ENCODE measurements at regions not wholly inside any gene's neighbourhood (a gene's known extent, or its start where the extent isn't known, plus 50 kb on each side); places are given as distances from the start of the nearest gene placed in this dataset.

DNA sequence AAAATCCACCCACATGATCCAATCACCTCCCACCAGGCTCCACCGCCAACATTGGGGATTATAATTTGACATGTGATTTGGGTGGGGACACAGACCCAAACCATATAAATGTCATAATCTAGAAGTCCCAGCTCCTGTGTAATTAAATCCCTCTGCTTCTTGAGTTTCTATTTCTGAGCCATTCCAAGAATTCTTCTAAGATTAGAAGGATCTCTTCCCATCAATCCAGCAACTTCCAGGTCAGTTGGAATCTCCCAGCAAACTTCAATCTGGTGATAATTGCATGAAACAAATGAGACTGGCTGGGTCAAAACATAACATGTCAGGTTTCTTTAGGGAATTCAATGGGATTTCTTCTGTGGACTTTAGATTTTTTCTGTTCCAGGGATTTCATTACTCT is 127.8 kb upstream of the CDH5 start:
- ChIA-PET CTCF (no interaction called here), POLR2A (no interaction called here), RAD21 (ENCODE audit: low non-redundant PET in 1 of 2, low total read pairs in 2 of 2, uncharacterized antibody in 2 of 2, unreplicated experiment in 2 of 2) (no interaction called here)
- no peak overlapping the region for H2AFZ ChIP-seq (ENCODE audit: low read depth, low read length, poor library complexity, severe bottlenecking)
- no TSS peak for BruUV-seq (replicated peaks)
- H3K4me1 ChIP-seq (ENCODE audit: control insufficient read depth in 1 of 2, insufficient read depth in 2 of 2, low read length in 2 of 2): no peaks in the 10 kb centered on the region
- H3K36me3 ChIP-seq (ENCODE audit: control insufficient read depth in 1 of 2, insufficient read depth in 2 of 2, low read length in 2 of 2): no peaks in the 10 kb centered on the region
- no peak overlapping the region for H3K4me2 ChIP-seq (ENCODE audit: low read length)
- H3K9me2 ChIP-seq (ENCODE audit: insufficient read depth): no peaks in the 10 kb centered on the region
- no peak overlapping the region for H3K9ac ChIP-seq (ENCODE audit: low read length)
- no peaks in the 10 kb centered on the region for H3K9me3 ChIP-seq (ENCODE audit: control insufficient read depth in 1 of 2, insufficient read depth in 1 of 2, low read depth in 1 of 2, low read length in 2 of 2)
- no peaks in the 10 kb centered on the region for H4K20me1 ChIP-seq (ENCODE audit: insufficient read depth)
- no peak overlapping the region for H3K27ac ChIP-seq (ENCODE audit: low read depth, low read length)
- ATAC-seq: no peak
- H3K4me3 ChIP-seq (replicated peaks in 1 of 2; ENCODE audit: low read depth in 1 of 2, low read length in 2 of 2): no peak overlapping the region
- no peaks in the 10 kb centered on the region for H3K79me2 ChIP-seq (ENCODE audit: insufficient read depth, low read length)
- intact Hi-C loops (cut with micrococcal nuclease): no loop called here
- peaks cover 44% of the 10 kb centered on the region for H3K27me3 ChIP-seq (ENCODE audit: insufficient read depth, low read length)
- DNase-seq (ENCODE audit: low read depth, low spot score): no peak
- TF ChIP-seq, protein P1, sequence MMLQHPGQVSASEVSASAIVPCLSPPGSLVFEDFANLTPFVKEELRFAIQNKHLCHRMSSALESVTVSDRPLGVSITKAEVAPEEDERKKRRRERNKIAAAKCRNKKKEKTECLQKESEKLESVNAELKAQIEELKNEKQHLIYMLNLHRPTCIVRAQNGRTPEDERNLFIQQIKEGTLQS (IDR thresholded peaks at IDR 0.05): no peak
- TF ChIP-seq SIN3A (IDR thresholded peaks at IDR 0.05; ENCODE audit: low read depth) (no peak), SP1 (IDR thresholded peaks at IDR 0.05; ENCODE audit: low read depth) (no peak)

DNA sequence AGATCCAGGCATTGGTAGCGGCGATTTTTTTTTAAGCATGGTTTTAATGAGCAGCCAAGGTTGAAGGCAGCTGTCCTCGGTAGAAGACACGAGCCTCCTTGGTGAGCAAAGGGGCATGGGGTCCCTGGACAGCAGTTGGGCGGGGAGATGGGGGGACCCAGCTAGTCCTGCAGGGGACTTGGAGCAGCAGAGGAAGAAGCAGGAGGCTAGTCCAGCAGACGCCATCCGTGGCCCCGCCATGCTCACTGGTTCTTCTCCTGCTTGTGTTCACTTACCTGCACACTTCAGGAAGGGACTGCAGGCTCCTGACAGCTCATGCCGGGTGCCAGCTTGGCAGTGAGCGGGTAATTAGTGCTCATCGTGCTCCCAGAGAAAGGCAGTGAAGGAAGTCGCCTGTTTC is 130.2 kb upstream of the CDH5 start:
- Histone ChIP-seq H3K4me1 (ENCODE audit: control insufficient read depth in 1 of 2, insufficient read depth in 2 of 2, low read length in 2 of 2) (no peaks in the 10 kb centered on the region), H2AFZ (ENCODE audit: low read depth, low read length, poor library complexity, severe bottlenecking) (no peak overlapping the region), H3K79me2 (ENCODE audit: insufficient read depth, low read length) (no peaks in the 10 kb centered on the region), H3K27me3 (ENCODE audit: insufficient read depth, low read length) (peaks cover 68% of the 10 kb centered on the region), H3K9me3 (ENCODE audit: control insufficient read depth in 1 of 2, insufficient read depth in 1 of 2, low read depth in 1 of 2, low read length in 2 of 2) (no peaks in the 10 kb centered on the region), H3K36me3 (ENCODE audit: control insufficient read depth in 1 of 2, insufficient read depth in 2 of 2, low read length in 2 of 2) (no peaks in the 10 kb centered on the region), H3K27ac (ENCODE audit: low read depth, low read length) (no peak overlapping the region), H3K9ac (ENCODE audit: low read length) (no peak overlapping the region), H3K4me3 (replicated peaks in 1 of 2; ENCODE audit: low read depth in 1 of 2, low read length in 2 of 2) (no peak overlapping the region), H3K4me2 (ENCODE audit: low read length) (no peak overlapping the region), H3K9me2 (ENCODE audit: insufficient read depth) (no peaks in the 10 kb centered on the region), H4K20me1 (ENCODE audit: insufficient read depth) (no peaks in the 10 kb centered on the region)
- ChIA-PET POLR2A (no interaction called here), CTCF (no interaction called here), RAD21 (ENCODE audit: low non-redundant PET in 1 of 2, low total read pairs in 2 of 2, uncharacterized antibody in 2 of 2, unreplicated experiment in 2 of 2) (no interaction called here)
- ATAC-seq: no peak
- BruUV-seq (replicated peaks): no TSS peak
- no peak for TF ChIP-seq SIN3A (IDR thresholded peaks at IDR 0.05; ENCODE audit: low read depth)
- no peak for TF ChIP-seq ZFX (IDR thresholded peaks at IDR 0.05)
- TF ChIP-seq CBX3 (IDR thresholded peaks at IDR 0.05; ENCODE audit: low read depth): no peak
- TF ChIP-seq ZNF274 (IDR thresholded peaks at IDR 0.05; ENCODE audit: low read depth, low read length): no peak
- TF ChIP-seq POLR2A (IDR thresholded peaks at IDR 0.05; ENCODE audit: borderline replicate concordance, extremely low read depth, insufficient read depth, insufficient read length): no peak
- no peak for TF ChIP-seq ELF1 (IDR thresholded peaks at IDR 0.05; ENCODE audit: borderline replicate concordance, low read depth)
- TF ChIP-seq, protein P2, sequence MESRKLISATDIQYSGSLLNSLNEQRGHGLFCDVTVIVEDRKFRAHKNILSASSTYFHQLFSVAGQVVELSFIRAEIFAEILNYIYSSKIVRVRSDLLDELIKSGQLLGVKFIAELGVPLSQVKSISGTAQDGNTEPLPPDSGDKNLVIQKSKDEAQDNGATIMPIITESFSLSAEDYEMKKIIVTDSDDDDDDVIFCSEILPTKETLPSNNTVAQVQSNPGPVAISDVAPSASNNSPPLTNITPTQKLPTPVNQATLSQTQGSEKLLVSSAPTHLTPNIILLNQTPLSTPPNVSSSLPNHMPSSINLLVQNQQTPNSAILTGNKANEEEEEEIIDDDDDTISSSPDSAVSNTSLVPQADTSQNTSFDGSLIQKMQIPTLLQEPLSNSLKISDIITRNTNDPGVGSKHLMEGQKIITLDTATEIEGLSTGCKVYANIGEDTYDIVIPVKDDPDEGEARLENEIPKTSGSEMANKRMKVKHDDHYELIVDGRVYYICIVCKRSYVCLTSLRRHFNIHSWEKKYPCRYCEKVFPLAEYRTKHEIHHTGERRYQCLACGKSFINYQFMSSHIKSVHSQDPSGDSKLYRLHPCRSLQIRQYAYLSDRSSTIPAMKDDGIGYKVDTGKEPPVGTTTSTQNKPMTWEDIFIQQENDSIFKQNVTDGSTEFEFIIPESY (IDR thresholded peaks at IDR 0.05; ENCODE audit: extremely low read depth, insufficient replicate concordance, low read length): no peak
- TF ChIP-seq TCF7L2 (IDR thresholded peaks at IDR 0.05; ENCODE audit: borderline replicate concordance, extremely low read depth, insufficient read depth, insufficient read length): no peak
- TF ChIP-seq, protein P1 (IDR thresholded peaks at IDR 0.05): no peak
- TF ChIP-seq RAD21 (IDR thresholded peaks at IDR 0.05; ENCODE audit: low read depth): no peak
- no peak for TF ChIP-seq EGR1 (IDR thresholded peaks at IDR 0.05; ENCODE audit: low read depth)
- TF ChIP-seq, protein P3, sequence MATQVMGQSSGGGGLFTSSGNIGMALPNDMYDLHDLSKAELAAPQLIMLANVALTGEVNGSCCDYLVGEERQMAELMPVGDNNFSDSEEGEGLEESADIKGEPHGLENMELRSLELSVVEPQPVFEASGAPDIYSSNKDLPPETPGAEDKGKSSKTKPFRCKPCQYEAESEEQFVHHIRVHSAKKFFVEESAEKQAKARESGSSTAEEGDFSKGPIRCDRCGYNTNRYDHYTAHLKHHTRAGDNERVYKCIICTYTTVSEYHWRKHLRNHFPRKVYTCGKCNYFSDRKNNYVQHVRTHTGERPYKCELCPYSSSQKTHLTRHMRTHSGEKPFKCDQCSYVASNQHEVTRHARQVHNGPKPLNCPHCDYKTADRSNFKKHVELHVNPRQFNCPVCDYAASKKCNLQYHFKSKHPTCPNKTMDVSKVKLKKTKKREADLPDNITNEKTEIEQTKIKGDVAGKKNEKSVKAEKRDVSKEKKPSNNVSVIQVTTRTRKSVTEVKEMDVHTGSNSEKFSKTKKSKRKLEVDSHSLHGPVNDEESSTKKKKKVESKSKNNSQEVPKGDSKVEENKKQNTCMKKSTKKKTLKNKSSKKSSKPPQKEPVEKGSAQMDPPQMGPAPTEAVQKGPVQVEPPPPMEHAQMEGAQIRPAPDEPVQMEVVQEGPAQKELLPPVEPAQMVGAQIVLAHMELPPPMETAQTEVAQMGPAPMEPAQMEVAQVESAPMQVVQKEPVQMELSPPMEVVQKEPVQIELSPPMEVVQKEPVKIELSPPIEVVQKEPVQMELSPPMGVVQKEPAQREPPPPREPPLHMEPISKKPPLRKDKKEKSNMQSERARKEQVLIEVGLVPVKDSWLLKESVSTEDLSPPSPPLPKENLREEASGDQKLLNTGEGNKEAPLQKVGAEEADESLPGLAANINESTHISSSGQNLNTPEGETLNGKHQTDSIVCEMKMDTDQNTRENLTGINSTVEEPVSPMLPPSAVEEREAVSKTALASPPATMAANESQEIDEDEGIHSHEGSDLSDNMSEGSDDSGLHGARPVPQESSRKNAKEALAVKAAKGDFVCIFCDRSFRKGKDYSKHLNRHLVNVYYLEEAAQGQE (IDR thresholded peaks at IDR 0.05; ENCODE audit: low read depth): no peak
- TF ChIP-seq, protein P4, sequence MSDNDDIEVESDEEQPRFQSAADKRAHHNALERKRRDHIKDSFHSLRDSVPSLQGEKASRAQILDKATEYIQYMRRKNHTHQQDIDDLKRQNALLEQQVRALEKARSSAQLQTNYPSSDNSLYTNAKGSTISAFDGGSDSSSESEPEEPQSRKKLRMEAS (IDR thresholded peaks at IDR 0.05): no peak
- TF ChIP-seq FOSL1 (IDR thresholded peaks at IDR 0.05; ENCODE audit: low read depth): no peak
- no peak for TF ChIP-seq JUND (IDR thresholded peaks at IDR 0.05)
- intact Hi-C loops (cut with micrococcal nuclease): no loop called here
- no peak for DNase-seq (ENCODE audit: low read depth, low spot score)
